ENCODE measurements at regions not wholly inside any gene's neighbourhood (a gene's known extent, or its start where the extent isn't known, plus 50 kb on each side); places are given as distances from the start of the nearest gene placed in this dataset.
"Not testable (repeated sequence)": the region's sequence is repeated elsewhere in the genome, so short reads cannot be mapped to it uniquely, and the experiment has no call there.

- DNase-seq (ENCODE audit: low read depth in 2 of 2) = not testable (repeated sequence)
These were observed 749.1 kb upstream of the DEFB115 start for GRCh38 chr20:30508382-30508781.

- no peak for DNase-seq (ENCODE audit: low read depth in 2 of 2)
These were observed 746.0 kb upstream of the DEFB115 start for GRCh38 chr20:30511322-30512030.

GRCh38 chr20:30513050-30513628, 744.3 kb upstream of the DEFB115 start:
- no peak for DNase-seq (ENCODE audit: low read depth in 2 of 2)

- not testable (repeated sequence) for DNase-seq (ENCODE audit: low read depth in 2 of 2)
These were observed 741.5 kb upstream of the DEFB115 start for GRCh38 chr20:30515915-30516314.

- DNase-seq (ENCODE audit: low read depth in 2 of 2) = not testable (repeated sequence)
These were observed 738.6 kb upstream of the DEFB115 start for GRCh38 chr20:30518906-30519305.

GRCh38 chr20:30521686-30522415, 735.6 kb upstream of the DEFB115 start:
- DNase-seq (ENCODE audit: low read depth in 2 of 2) = not testable (repeated sequence)

- not testable (repeated sequence) for DNase-seq (ENCODE audit: low read depth in 2 of 2)
These were observed 733.3 kb upstream of the DEFB115 start for GRCh38 chr20:30524155-30524554.

GRCh38 chr20:30524761-30525160, 732.7 kb upstream of the DEFB115 start:
- DNase-seq (ENCODE audit: low read depth in 2 of 2) = not testable (repeated sequence)

GRCh38 chr20:30533653-30534052, 723.8 kb upstream of the DEFB115 start:
- not testable (repeated sequence) for DNase-seq (ENCODE audit: low read depth in 2 of 2)

- DNase-seq (ENCODE audit: low read depth in 2 of 2) = not testable (repeated sequence)
These were observed 720.0 kb upstream of the DEFB115 start for GRCh38 chr20:30537459-30537858.

GRCh38 chr20:30540330-30541069, 717.0 kb upstream of the DEFB115 start:
- DNase-seq (ENCODE audit: low read depth in 2 of 2) = not testable (repeated sequence)

GRCh38 chr20:30551236-30551635, 706.2 kb upstream of the DEFB115 start:
- not testable (repeated sequence) for DNase-seq (ENCODE audit: low read depth in 2 of 2)

- DNase-seq (ENCODE audit: low read depth in 2 of 2) = not testable (repeated sequence)
These were observed 700.7 kb upstream of the DEFB115 start for GRCh38 chr20:30556797-30557196.

- not testable (repeated sequence) for DNase-seq (ENCODE audit: low read depth in 2 of 2)
These were observed 692.4 kb upstream of the DEFB115 start for GRCh38 chr20:30565086-30565485.

- not testable (repeated sequence) for DNase-seq (ENCODE audit: low read depth in 2 of 2)
These were observed 687.6 kb upstream of the DEFB115 start for GRCh38 chr20:30569867-30570266.

GRCh38 chr20:30570622-30571021, 686.8 kb upstream of the DEFB115 start:
- not testable (repeated sequence) for DNase-seq (ENCODE audit: low read depth in 2 of 2)

GRCh38 chr20:30574337-30574736, 683.1 kb upstream of the DEFB115 start:
- not testable (repeated sequence) for DNase-seq (ENCODE audit: low read depth in 2 of 2)

GRCh38 chr20:30579069-30579468, 678.4 kb upstream of the DEFB115 start:
- DNase-seq (ENCODE audit: low read depth in 2 of 2) = not testable (repeated sequence)

- peak; percentile 24 to 26 for DNase-seq (ENCODE audit: low read depth in 2 of 2)
These were observed 677.5 kb upstream of the DEFB115 start for GRCh38 chr20:30579824-30580438.

- DNase-seq (ENCODE audit: low read depth in 2 of 2) = not testable (repeated sequence)
These were observed 675.6 kb upstream of the DEFB115 start for GRCh38 chr20:30581839-30582238.

- DNase-seq (ENCODE audit: low read depth in 2 of 2) = not testable (repeated sequence)
These were observed 673.1 kb upstream of the DEFB115 start for GRCh38 chr20:30584403-30584802.

Measured in dermis microvascular lymphatic vessel endothelial cell (primary cell).